ENCODE measurements at regions not wholly inside any gene's neighbourhood (a gene's known extent, or its start where the extent isn't known, plus 50 kb on each side); places are given as distances from the start of the nearest gene placed in this dataset.

DNA sequence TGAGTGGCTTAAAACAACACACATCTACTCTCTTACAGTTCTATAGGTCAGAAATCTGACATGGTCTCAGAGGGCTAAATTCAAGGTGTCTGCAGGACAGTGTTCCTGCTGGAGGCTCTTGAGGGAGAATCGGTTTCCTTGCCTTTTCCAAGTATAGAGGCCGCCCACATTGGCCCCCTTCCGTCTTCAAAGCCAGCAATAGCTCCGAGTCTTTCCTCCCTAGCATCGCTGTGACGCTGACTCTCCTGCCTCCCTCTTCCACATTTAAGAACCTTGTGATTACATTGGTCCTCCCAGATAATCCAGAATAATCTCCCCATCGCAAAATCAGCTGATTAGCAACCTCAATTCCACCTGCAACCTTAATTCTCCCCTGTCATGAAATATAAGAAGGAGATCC is 81.3 kb upstream of the IER5L start:
- TF ChIP-seq POLR2AphosphoS5 (IDR thresholded peaks at IDR 0.05; ENCODE audit: borderline replicate concordance, low read depth, low read length) = no peak
- no peak for TF ChIP-seq EZH2 (IDR thresholded peaks at IDR 0.05)
- no peak for TF ChIP-seq FOXP2 (optimal IDR thresholded peaks at IDR 0.05; ENCODE audit: control extremely low read depth, extremely low read length, insufficient read depth)
